A673 (cell line): ENCODE measurements at regions not wholly inside any gene's neighbourhood (a gene's known extent, or its start where the extent isn't known, plus 50 kb on each side); places are given as distances from the start of the nearest gene placed in this dataset.

ENCODE experiments used
- BruUV-seq: library from RNA; stranded (reverse); fragments of 400-500 nt; replicated peaks from 2 replicates; lab custom pipeline; 2021; lab: Mats Ljungman, UMichigan
- CTCF ChIA-PET: fragments of 300-600 bp; sonication (Branson Sonifier 250); formaldehyde crosslinking; loops from one replicate; lab custom pipeline; 2022; ENCODE audit warnings: antibody characterized with exemption; lab: Charles Lee
- POLR2A ChIA-PET: fragments of 300-600 bp; sonication (Branson Sonifier 250); formaldehyde crosslinking; loops from one replicate; lab custom pipeline; 2022; ENCODE audit warnings: antibody characterized with exemption; ENCODE audit not compliant: low non-redundant PET; lab: Charles Lee
- DNase-seq: peaks from one replicate; pipeline ENCODE4 v3.0.0-alpha.2; 2015; ENCODE audit warnings: low spot score
- H3K27ac ChIP-seq: fragments of 200-600 bp; sonication (generic); 2 replicates; pipeline ENCODE4 v1.5.1; 2016; ENCODE audit warnings: mixed run types, low read depth, mild to moderate bottlenecking, mixed read lengths, antibody characterized with exemption, low read length; ENCODE audit not compliant: poor library complexity, severe bottlenecking
- H3K27me3 ChIP-seq: fragments of 200-600 bp; sonication (generic); replicated peaks from 2 replicates; pipeline ENCODE4 v1.6.1; 2017; ENCODE audit warnings: mixed run types, low read depth, mild to moderate bottlenecking, mixed read lengths, antibody characterized with exemption, low read length; ENCODE audit not compliant: insufficient read depth, poor library complexity
- H3K36me3 ChIP-seq: fragments of 200-600 bp; sonication (generic); 2 replicates; pipeline ENCODE4 v1.6.1; 2016; ENCODE audit warnings: mixed run types, mild to moderate bottlenecking, mixed read lengths, antibody characterized with exemption, low read length; ENCODE audit not compliant: insufficient read depth, poor library complexity, severe bottlenecking
- H3K4me1 ChIP-seq: fragments of 200-600 bp; sonication (generic); 2 replicates; pipeline ENCODE4 v1.6.1; 2017; ENCODE audit warnings: mixed run types, mild to moderate bottlenecking, mixed read lengths, antibody characterized with exemption, low read length; ENCODE audit not compliant: insufficient read depth, poor library complexity, severe bottlenecking
- H3K4me3 ChIP-seq: fragments of 200-600 bp; sonication (generic); 2 replicates; pipeline ENCODE4 v1.5.1; 2016; ENCODE audit warnings: low read depth, mixed run types, mild to moderate bottlenecking, mixed read lengths, low read length; ENCODE audit not compliant: poor library complexity, severe bottlenecking
- H3K9me3 ChIP-seq: fragments of 200-600 bp; sonication (generic); 2 replicates; pipeline ENCODE4 v1.6.1; 2016; ENCODE audit warnings: mixed run types, low read depth, mild to moderate bottlenecking, mixed read lengths, antibody characterized with exemption, low read length; ENCODE audit not compliant: poor library complexity, severe bottlenecking
- EZH2 ChIP-seq: fragments of 200-600 bp; sonication (generic); IDR thresholded peaks from 2 replicates; pipeline ENCODE4 v1.6.1; 2017; ENCODE audit warnings: borderline replicate concordance, low read depth, mild to moderate bottlenecking, mixed read lengths, antibody characterized with exemption, low read length; ENCODE audit not compliant: poor library complexity, severe bottlenecking
- intact Hi-C: fragments of 100-400 bp; cut with micrococcal nuclease; formaldehyde crosslinking; loops from one replicate; pipeline ENCODE4 v1.10.0; 2022; ENCODE audit not compliant: unreplicated experiment
- TF ChIP-seq, protein P1 (sequence below): fragments of 300-800, 200-600 bp; sonication (generic); conservative IDR thresholded peaks from 2 replicates; pipeline ENCODE4 v1.5.1; 2017; ENCODE audit warnings: low read depth, mild to moderate bottlenecking, antibody characterized with exemption, low read length, moderate library complexity, mixed read lengths

DNA sequence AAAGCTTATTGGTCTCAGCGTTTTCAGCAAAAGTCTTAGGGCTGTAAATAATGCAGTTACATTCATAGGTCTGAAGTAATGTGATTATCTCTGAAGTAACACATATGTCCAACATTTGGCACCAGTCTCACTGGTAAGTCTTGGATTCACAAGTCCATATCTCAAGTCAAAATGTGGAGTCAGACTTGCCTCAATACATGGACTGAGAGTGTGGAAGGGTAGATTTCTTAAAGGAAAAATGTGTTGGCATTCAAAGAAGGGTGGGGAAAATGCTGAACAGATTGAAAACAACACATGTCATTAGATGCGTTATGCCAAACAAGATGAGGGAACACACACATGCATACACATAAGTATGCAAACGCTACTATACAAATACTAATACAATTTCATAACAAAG lies 989.0 kb upstream of the MANEA start:
- Histone ChIP-seq H3K4me1 (no peaks in the 10 kb centered on the region), H3K9me3 (no peaks in the 10 kb centered on the region), H3K27ac (no peak overlapping the region), H3K27me3 (no peaks in the 10 kb centered on the region), H3K36me3 (no peaks in the 10 kb centered on the region), H3K4me3 (no peak overlapping the region)
- TF ChIP-seq, protein P1, sequence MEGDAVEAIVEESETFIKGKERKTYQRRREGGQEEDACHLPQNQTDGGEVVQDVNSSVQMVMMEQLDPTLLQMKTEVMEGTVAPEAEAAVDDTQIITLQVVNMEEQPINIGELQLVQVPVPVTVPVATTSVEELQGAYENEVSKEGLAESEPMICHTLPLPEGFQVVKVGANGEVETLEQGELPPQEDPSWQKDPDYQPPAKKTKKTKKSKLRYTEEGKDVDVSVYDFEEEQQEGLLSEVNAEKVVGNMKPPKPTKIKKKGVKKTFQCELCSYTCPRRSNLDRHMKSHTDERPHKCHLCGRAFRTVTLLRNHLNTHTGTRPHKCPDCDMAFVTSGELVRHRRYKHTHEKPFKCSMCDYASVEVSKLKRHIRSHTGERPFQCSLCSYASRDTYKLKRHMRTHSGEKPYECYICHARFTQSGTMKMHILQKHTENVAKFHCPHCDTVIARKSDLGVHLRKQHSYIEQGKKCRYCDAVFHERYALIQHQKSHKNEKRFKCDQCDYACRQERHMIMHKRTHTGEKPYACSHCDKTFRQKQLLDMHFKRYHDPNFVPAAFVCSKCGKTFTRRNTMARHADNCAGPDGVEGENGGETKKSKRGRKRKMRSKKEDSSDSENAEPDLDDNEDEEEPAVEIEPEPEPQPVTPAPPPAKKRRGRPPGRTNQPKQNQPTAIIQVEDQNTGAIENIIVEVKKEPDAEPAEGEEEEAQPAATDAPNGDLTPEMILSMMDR, result no peak
- no peak for TF ChIP-seq EZH2
- no peak for DNase-seq
- POLR2A ChIA-PET, result no interaction called here
- intact Hi-C loops, result no loop called here
- no TSS peak for BruUV-seq
- CTCF ChIA-PET, result no interaction called here

DNA sequence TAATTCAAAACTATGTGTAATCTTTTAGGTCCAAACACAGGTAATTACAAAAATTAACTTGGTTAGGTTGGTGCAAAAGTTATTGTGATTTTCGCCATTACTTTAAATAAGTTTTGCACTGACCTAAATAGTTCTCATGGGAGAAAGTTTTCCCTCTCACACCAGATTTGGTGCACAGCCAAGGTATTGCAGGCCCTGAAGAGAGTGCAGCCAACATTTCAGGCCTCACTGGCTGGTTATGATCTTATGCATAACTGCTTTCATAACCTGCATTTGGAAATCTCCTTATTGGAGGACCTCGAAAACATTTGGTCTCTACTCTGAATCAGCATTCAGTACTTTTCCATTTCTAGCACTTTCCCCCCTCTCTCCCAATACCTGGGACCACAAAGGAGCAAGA lies 993.1 kb upstream of the MANEA start:
- no peaks in the 10 kb centered on the region for H3K27me3 ChIP-seq
- ChIA-PET POLR2A (no interaction called here), CTCF (no interaction called here)
- H3K36me3 ChIP-seq, result no peaks in the 10 kb centered on the region
- H3K4me1 ChIP-seq, result peaks cover 8% of the 10 kb centered on the region
- no peaks in the 10 kb centered on the region for H3K9me3 ChIP-seq
- no peak overlapping the region for H3K27ac ChIP-seq
- no peak for TF ChIP-seq EZH2
- TF ChIP-seq, protein P1, result no peak
- H3K4me3 ChIP-seq, result no peak overlapping the region
- no TSS peak for BruUV-seq
- DNase-seq, result no peak
- intact Hi-C loops, result no loop called here

DNA sequence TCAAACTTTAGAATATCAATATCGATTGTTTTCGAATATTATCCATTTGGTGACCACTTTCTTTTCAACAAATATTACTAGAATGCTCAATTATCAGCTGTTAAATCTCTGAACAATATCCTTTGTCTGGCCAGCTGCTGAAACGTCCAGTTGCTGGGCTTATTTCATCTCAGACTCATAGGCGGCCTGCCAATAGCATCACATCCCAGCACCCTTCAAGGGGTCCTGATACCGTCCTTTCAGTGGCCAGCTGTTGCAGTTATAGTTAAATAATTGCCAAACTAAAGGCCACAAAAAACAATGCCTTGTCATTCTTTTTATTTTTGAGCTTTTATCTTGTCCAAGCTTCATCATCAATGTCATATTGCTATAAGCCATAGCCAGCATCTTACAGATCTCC lies 1006.8 kb upstream of the MANEA start:
- Histone ChIP-seq H3K4me1 (no peaks in the 10 kb centered on the region), H3K27me3 (no peaks in the 10 kb centered on the region), H3K27ac (no peak overlapping the region), H3K9me3 (no peaks in the 10 kb centered on the region), H3K4me3 (no peak overlapping the region), H3K36me3 (no peaks in the 10 kb centered on the region)
- intact Hi-C loops, result no loop called here
- no peak for DNase-seq
- CTCF ChIA-PET, result no interaction called here
- no TSS peak for BruUV-seq
- TF ChIP-seq EZH2, result no peak
- TF ChIP-seq, protein P1, result no peak
- POLR2A ChIA-PET, result interaction anchor here (0.5 kb wide), 1 partner anchor 42 kb away, joined by 4 read pairs; no protein-coding TSS in a partner anchor
